ENCODE measurements at regions not wholly inside any gene's neighbourhood (a gene's known extent, or its start where the extent isn't known, plus 50 kb on each side); places are given as distances from the start of the nearest gene placed in this dataset.

- FAIRE-seq: no peak
Measured at GRCh38 chr9:118785456-118785855, 583.8 kb downstream of the BRINP1 start.

GRCh38 chr9:118786877-118787276, 582.4 kb downstream of the BRINP1 start:
- FAIRE-seq: no peak

- FAIRE-seq: no peak
Measured at GRCh38 chr9:118809160-118809625, 560.0 kb downstream of the BRINP1 start.

- no peak for FAIRE-seq
Measured at GRCh38 chr9:118829334-118829733, 539.9 kb downstream of the BRINP1 start.

- no peak for FAIRE-seq
Measured at GRCh38 chr9:118832371-118832770, 536.9 kb downstream of the BRINP1 start.

GRCh38 chr9:118836891-118837290, 532.3 kb downstream of the BRINP1 start:
- no peak for FAIRE-seq

- FAIRE-seq: no peak
Measured at GRCh38 chr9:118871531-118871930, 497.7 kb downstream of the BRINP1 start.

- FAIRE-seq: no peak
Measured at GRCh38 chr9:118882684-118883083, 486.6 kb downstream of the BRINP1 start.

GRCh38 chr9:118883411-118883810, 485.8 kb downstream of the BRINP1 start:
- FAIRE-seq: no peak

GRCh38 chr9:118891213-118891612, 478.0 kb downstream of the BRINP1 start:
- FAIRE-seq: no peak

GRCh38 chr9:118896324-118897000, 472.8 kb downstream of the BRINP1 start:
- FAIRE-seq: peak; percentile 98

- no peak for FAIRE-seq
Measured at GRCh38 chr9:118918180-118918579, 451.1 kb downstream of the BRINP1 start.

GRCh38 chr9:118928722-118929121, 440.5 kb downstream of the BRINP1 start:
- FAIRE-seq: no peak

GRCh38 chr9:118929287-118929686, 439.9 kb downstream of the BRINP1 start:
- FAIRE-seq: no peak

- no peak for FAIRE-seq
Measured at GRCh38 chr9:118931941-118932340, 437.3 kb downstream of the BRINP1 start.

- FAIRE-seq: no peak
Measured at GRCh38 chr9:118938581-118938980, 430.7 kb downstream of the BRINP1 start.

GRCh38 chr9:118940473-118940872, 428.8 kb downstream of the BRINP1 start:
- FAIRE-seq: no peak

- FAIRE-seq: no peak
Measured at GRCh38 chr9:118946669-118947068, 422.6 kb downstream of the BRINP1 start.

- no peak for FAIRE-seq
Measured at GRCh38 chr9:118954857-118955256, 414.4 kb downstream of the BRINP1 start.

GRCh38 chr9:118957585-118957984, 411.6 kb downstream of the BRINP1 start:
- no peak for FAIRE-seq

- no peak for FAIRE-seq
Measured at GRCh38 chr9:118959366-118959765, 409.9 kb downstream of the BRINP1 start.

GRCh38 chr9:118961857-118962256, 407.4 kb downstream of the BRINP1 start:
- no peak for FAIRE-seq

GRCh38 chr9:118962426-118962825, 406.8 kb downstream of the BRINP1 start:
- no peak for FAIRE-seq

GRCh38 chr9:118963674-118964073, 405.6 kb downstream of the BRINP1 start:
- no peak for FAIRE-seq

GRCh38 chr9:118967901-118968300, 401.3 kb downstream of the BRINP1 start:
- no peak for FAIRE-seq
